ENCODE measurements at regions not wholly inside any gene's neighbourhood (a gene's known extent, or its start where the extent isn't known, plus 50 kb on each side); places are given as distances from the start of the nearest gene placed in this dataset.
"Not testable (repeated sequence)": the region's sequence is repeated elsewhere in the genome, so short reads cannot be mapped to it uniquely, and the experiment has no call there.

DNA sequence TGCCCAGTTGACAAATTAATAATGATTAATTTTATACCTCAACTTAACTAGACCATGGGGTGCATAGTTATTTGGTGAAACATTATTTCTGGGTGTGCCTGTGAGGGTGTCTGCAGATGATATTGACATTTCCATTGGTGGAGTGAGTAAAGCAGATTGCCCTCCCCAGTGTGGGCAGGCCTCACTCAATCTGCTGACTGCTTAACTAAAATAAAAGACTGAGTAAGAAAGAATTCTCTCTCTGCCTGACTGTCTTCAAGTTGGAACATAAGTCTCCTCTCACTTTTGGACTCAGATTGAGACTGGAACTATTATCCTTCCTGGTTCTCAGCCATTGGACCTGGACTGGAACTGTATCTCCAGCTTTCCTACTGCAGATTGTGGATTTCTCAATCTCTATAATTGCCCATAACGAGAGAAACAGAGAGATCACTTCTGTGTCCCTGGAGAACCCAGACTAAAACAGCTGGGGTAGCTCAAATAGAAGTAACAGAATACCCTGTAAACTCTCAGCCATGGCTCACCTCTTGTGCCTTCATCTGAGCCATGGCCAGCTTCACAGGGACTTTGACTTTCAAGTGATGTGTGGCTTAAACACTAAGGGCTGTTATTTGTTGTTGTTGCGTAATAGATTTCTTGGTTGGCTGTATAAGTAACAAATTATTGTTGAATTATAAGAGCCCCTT lies 575.3 kb upstream of the RAB6C start:
- H3K79me2 ChIP-seq (ENCODE audit: low read length): no peaks in the 10 kb centered on the region
- TF ChIP-seq, protein P1, sequence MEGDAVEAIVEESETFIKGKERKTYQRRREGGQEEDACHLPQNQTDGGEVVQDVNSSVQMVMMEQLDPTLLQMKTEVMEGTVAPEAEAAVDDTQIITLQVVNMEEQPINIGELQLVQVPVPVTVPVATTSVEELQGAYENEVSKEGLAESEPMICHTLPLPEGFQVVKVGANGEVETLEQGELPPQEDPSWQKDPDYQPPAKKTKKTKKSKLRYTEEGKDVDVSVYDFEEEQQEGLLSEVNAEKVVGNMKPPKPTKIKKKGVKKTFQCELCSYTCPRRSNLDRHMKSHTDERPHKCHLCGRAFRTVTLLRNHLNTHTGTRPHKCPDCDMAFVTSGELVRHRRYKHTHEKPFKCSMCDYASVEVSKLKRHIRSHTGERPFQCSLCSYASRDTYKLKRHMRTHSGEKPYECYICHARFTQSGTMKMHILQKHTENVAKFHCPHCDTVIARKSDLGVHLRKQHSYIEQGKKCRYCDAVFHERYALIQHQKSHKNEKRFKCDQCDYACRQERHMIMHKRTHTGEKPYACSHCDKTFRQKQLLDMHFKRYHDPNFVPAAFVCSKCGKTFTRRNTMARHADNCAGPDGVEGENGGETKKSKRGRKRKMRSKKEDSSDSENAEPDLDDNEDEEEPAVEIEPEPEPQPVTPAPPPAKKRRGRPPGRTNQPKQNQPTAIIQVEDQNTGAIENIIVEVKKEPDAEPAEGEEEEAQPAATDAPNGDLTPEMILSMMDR (conservative IDR thresholded peaks at IDR 0.05; ENCODE audit: low read depth, low read length): no peak
- no peak for TF ChIP-seq EZH2 (IDR thresholded peaks at IDR 0.05; ENCODE audit: low read length, unreplicated experiment)
- TF ChIP-seq EZH2phosphoT487 (IDR thresholded peaks at IDR 0.05; ENCODE audit: borderline replicate concordance, low read length): no peak
- POLR2A ChIA-PET (ENCODE audit: unreplicated experiment): no interaction called here
- intact Hi-C loops (cut with micrococcal nuclease): no loop called here
- H3K27ac ChIP-seq (ENCODE audit: low read length): no peak overlapping the region
- no peak for DNase-seq
- CTCF ChIA-PET: no interaction called here
- no TSS peak for BruUV-seq (replicated peaks)
- no peak overlapping the region for H3K4me3 ChIP-seq (ENCODE audit: low read length)
- ATAC-seq: no peak
- H3K9me2 ChIP-seq (replicated peaks; ENCODE audit: low read length): no peaks in the 10 kb centered on the region
- H3K36me3 ChIP-seq (ENCODE audit: low read depth, low read length): no peaks in the 10 kb centered on the region
- H3K9me3 ChIP-seq (ENCODE audit: low read length): 0 out of 2 replicates have a peak, but pooled peaks cover 3% of the 10 kb centered on the region
- H3F3A ChIP-seq (ENCODE audit: low read length, unreplicated experiment): no peaks in the 10 kb centered on the region
- no peak overlapping the region for H3K9ac ChIP-seq (ENCODE audit: low read length)
- no peak overlapping the region for H3K4me2 ChIP-seq (ENCODE audit: low read length)
- H3K4me1 ChIP-seq (ENCODE audit: insufficient read depth, low read length): no peaks in the 10 kb centered on the region
- no peaks in the 10 kb centered on the region for H3K27me3 ChIP-seq (ENCODE audit: low read length)
- no peaks in the 10 kb centered on the region for H4K20me1 ChIP-seq (ENCODE audit: low read length)
- no peak overlapping the region for H2AFZ ChIP-seq (ENCODE audit: low read length)

DNA sequence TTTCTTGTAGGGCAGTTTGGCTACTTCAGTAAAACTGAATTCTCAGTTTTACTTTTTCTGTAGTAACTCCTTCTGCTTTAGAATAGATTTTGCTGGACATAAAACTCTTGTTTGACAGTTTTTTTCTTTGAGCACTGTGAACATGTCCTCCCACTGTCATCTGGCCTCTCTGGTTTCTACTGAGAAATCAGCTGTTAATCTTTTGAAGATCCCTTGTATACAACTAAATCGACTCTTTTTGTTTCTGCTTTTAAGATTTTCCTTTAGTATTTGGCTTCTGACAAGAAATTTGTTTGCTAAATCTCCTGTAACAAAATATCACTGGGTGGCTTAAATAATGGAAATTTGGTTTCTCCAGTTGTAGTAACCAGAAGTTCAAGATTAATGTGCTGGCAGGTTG lies 570.9 kb upstream of the RAB6C start:
- no peaks in the 10 kb centered on the region for H3F3A ChIP-seq (ENCODE audit: low read length, unreplicated experiment)
- no peaks in the 10 kb centered on the region for H3K79me2 ChIP-seq (ENCODE audit: low read length)
- no peak overlapping the region for H2AFZ ChIP-seq (ENCODE audit: low read length)
- no peak overlapping the region for H3K4me3 ChIP-seq (ENCODE audit: low read length)
- no peaks in the 10 kb centered on the region for H3K4me1 ChIP-seq (ENCODE audit: insufficient read depth, low read length)
- BruUV-seq (replicated peaks): no TSS peak
- no peak overlapping the region for H3K9ac ChIP-seq (ENCODE audit: low read length)
- H3K9me3 ChIP-seq (ENCODE audit: low read length): 0 out of 2 replicates have a peak, but pooled peaks cover 3% of the 10 kb centered on the region
- intact Hi-C loops (cut with micrococcal nuclease): no loop called here
- no peak for DNase-seq
- H3K4me2 ChIP-seq (ENCODE audit: low read length): no peak overlapping the region
- no peak for ATAC-seq
- no peak for TF ChIP-seq EZH2 (IDR thresholded peaks at IDR 0.05; ENCODE audit: low read length, unreplicated experiment)
- TF ChIP-seq, protein P1 (conservative IDR thresholded peaks at IDR 0.05; ENCODE audit: low read depth, low read length): no peak
- no peak for TF ChIP-seq EZH2phosphoT487 (IDR thresholded peaks at IDR 0.05; ENCODE audit: borderline replicate concordance, low read length)
- ChIA-PET POLR2A (ENCODE audit: unreplicated experiment) (no interaction called here), CTCF (no interaction called here)
- H3K27ac ChIP-seq (ENCODE audit: low read length): no peak overlapping the region
- no peaks in the 10 kb centered on the region for H3K27me3 ChIP-seq (ENCODE audit: low read length)
- H4K20me1 ChIP-seq (ENCODE audit: low read length): no peaks in the 10 kb centered on the region
- H3K36me3 ChIP-seq (ENCODE audit: low read depth, low read length): no peaks in the 10 kb centered on the region
- H3K9me2 ChIP-seq (replicated peaks; ENCODE audit: low read length): no peaks in the 10 kb centered on the region

DNA sequence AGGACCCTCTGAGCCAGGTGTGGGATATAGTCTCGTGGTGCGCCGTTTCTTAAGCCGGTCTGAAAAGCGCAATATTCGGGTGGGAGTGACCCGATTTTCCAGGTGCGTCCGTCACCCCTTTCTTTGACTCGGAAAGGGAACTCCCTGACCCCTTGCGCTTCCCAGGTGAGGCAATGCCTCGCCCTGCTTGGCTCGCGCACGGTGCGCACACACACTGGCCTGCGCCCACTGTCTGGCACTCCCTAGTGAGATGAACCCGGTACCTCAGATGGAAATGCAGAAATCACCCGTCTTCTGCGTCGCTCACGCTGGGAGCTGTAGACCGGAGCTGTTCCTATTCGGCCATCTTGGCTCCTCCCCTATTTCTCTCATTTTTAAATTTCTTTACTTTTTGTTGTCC lies 562.4 kb upstream of the RAB6C start:
- POLR2A ChIA-PET (ENCODE audit: unreplicated experiment); H2AFZ ChIP-seq (ENCODE audit: low read length); H3K79me2 ChIP-seq (ENCODE audit: low read length); H3K9me3 ChIP-seq (ENCODE audit: low read length); intact Hi-C loops (cut with micrococcal nuclease); H3K4me2 ChIP-seq (ENCODE audit: low read length); H3K9me2 ChIP-seq (replicated peaks; ENCODE audit: low read length); H3K9ac ChIP-seq (ENCODE audit: low read length); H3K27ac ChIP-seq (ENCODE audit: low read length); H3K27me3 ChIP-seq (ENCODE audit: low read length); H3K36me3 ChIP-seq (ENCODE audit: low read depth, low read length); H3K4me3 ChIP-seq (ENCODE audit: low read length); CTCF ChIA-PET; H3F3A ChIP-seq (ENCODE audit: low read length, unreplicated experiment); BruUV-seq (replicated peaks); H3K4me1 ChIP-seq (ENCODE audit: insufficient read depth, low read length); H4K20me1 ChIP-seq (ENCODE audit: low read length); ATAC-seq; DNase-seq: not testable (repeated sequence)
